ENCODE measurements at regions not wholly inside any gene's neighbourhood (a gene's known extent, or its start where the extent isn't known, plus 50 kb on each side); places are given as distances from the start of the nearest gene placed in this dataset.

- TF ChIP-seq, protein P1, sequence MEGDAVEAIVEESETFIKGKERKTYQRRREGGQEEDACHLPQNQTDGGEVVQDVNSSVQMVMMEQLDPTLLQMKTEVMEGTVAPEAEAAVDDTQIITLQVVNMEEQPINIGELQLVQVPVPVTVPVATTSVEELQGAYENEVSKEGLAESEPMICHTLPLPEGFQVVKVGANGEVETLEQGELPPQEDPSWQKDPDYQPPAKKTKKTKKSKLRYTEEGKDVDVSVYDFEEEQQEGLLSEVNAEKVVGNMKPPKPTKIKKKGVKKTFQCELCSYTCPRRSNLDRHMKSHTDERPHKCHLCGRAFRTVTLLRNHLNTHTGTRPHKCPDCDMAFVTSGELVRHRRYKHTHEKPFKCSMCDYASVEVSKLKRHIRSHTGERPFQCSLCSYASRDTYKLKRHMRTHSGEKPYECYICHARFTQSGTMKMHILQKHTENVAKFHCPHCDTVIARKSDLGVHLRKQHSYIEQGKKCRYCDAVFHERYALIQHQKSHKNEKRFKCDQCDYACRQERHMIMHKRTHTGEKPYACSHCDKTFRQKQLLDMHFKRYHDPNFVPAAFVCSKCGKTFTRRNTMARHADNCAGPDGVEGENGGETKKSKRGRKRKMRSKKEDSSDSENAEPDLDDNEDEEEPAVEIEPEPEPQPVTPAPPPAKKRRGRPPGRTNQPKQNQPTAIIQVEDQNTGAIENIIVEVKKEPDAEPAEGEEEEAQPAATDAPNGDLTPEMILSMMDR (IDR thresholded peaks at IDR 0.05; ENCODE audit: insufficient read depth, low read depth, low read length, missing control alignments): no peak
- H3K4me3 ChIP-seq (ENCODE audit: low read depth, low read length): no peak overlapping the region
- DNase-seq (ENCODE audit: low read depth): no peak
Observed at GRCh38 chr5:6806668-6807067, 93.4 kb downstream of the TENT4A start.

DNA sequence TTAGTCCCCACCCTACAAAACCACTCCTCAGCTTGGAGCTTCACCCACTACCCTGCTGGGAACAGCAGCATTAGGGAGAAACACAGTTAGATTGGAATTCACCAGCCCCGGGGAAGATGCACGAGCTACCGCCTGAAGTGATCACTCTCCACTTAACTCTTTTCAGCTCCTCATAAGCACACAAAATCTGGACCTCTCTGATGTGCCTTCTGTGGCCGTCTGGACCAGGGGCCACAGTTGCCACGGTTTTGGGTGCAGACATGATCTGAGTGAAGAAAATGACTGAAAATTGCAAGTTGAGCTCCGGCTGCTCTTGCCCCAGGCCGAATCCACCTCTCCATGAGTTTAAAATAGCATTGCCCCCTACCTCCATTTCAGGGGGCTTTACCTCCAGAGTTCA, 95.2 kb downstream of the TENT4A start:
- H3K4me3 ChIP-seq (ENCODE audit: low read depth, low read length): no peak overlapping the region
- DNase-seq (ENCODE audit: low read depth): no peak
- TF ChIP-seq, protein P1 (IDR thresholded peaks at IDR 0.05; ENCODE audit: insufficient read depth, low read depth, low read length, missing control alignments): no peak

DNA sequence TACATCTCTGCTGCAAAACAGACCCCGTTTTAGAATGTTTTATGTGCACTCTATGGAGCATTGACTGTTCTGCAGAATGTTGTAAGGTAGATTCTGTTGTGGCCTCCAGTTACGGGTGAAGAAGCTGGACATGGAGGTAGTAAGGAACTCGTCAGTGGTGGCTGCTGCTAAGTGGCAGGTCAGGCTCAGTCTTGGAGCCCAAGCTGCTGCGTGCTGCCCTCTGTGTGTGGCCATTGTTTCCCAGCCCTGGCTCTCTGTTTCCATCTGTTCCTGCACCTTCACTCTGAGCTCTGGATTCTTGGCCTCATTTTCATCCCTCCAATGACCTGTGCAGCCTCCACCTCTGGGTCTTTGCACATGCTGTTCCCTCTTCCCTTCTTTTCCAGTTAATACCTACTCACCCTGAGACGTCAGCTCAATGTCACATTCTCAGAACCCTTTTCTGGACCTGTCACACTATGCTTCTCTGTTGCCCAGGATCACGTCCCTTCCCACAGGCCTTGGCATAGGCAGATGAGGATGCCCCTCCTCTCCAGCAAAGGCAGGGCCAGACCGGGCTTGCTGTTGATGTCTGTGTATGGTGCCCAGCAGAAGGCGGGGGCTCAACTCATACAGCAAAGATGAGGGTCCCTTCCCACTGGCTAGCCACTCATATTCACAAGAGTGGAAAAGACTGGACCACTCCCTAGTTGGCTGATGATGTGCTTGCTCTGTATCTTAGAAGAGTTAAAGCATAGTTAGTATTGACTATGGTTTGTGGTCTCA, 97.6 kb downstream of the TENT4A start:
- no peak for DNase-seq (ENCODE audit: low read depth)
- TF ChIP-seq, protein P1 (IDR thresholded peaks at IDR 0.05; ENCODE audit: insufficient read depth, low read depth, low read length, missing control alignments): no peak

GRCh38 chr5:6812091-6812490, 98.9 kb downstream of the TENT4A start:
- H3K4me3 ChIP-seq (ENCODE audit: low read depth, low read length): no peak overlapping the region
- no peak for DNase-seq (ENCODE audit: low read depth)
- TF ChIP-seq, protein P1 (IDR thresholded peaks at IDR 0.05; ENCODE audit: insufficient read depth, low read depth, low read length, missing control alignments): no peak

More for the DNA sequence above, 97.6 kb downstream of the TENT4A start:
- no peak overlapping the region for H3K4me3 ChIP-seq (ENCODE audit: low read depth, low read length)

DNA sequence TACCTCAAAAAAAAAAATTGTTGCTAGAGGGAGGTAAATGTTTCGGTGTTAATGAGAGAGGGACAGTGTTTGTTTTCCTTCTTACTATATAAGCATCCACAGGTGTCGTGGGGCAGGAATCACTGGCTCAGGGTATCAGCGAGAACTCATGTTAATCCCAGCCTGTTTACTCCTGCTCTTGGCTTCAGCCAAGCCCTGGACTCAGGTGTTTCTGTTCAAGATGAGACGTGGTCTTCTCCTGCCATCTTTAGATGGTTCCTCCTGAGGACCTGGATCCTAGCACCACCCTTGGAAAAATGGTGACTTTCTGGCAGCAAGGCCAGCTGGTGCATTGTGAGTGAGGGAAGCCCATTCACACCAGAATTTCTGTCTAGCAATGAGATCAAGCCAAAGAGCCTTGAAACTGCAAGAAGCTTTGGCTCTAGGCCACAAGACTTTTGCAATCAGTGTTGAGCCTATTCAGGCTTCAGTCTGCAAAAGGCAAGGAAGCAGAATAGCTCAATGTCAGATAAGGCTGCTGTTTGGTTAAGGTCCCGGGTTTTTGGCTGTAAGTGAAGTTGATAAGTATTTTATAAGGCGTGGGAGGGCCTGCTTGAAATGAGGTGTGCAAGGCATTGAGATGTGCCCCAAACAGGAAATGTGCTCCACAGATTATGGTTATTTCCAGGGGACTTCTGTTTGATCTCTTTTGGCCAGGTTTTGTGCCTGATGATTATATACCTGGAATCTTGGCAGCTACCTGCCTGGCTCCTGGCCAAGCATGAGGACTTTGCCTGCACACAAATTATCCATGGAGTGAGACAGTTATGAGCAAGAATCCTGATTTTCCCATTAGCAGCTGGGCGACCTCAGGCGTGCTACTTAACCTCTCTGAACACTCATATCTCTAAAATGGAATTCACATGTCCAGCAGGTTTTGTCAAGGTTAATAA, 99.8 kb downstream of the TENT4A start:
- TF ChIP-seq, protein P1 (IDR thresholded peaks at IDR 0.05; ENCODE audit: insufficient read depth, low read depth, low read length, missing control alignments): no peak
- no peak for DNase-seq (ENCODE audit: low read depth)
- no peak overlapping the region for H3K4me3 ChIP-seq (ENCODE audit: low read depth, low read length)

GRCh38 chr5:6814816-6815215, 101.6 kb downstream of the TENT4A start:
- TF ChIP-seq, protein P1 (IDR thresholded peaks at IDR 0.05; ENCODE audit: insufficient read depth, low read depth, low read length, missing control alignments): no peak
- H3K4me3 ChIP-seq (ENCODE audit: low read depth, low read length): no peak overlapping the region
- no peak for DNase-seq (ENCODE audit: low read depth)

Measured in GM12865 (cell line).